H1 (cell line): ENCODE measurements at regions not wholly inside any gene's neighbourhood (a gene's known extent, or its start where the extent isn't known, plus 50 kb on each side); places are given as distances from the start of the nearest gene placed in this dataset.

Source experiments
- CTCF ChIA-PET: fragments of 300-600 bp; sonication (Branson Sonifier 250); formaldehyde crosslinking; loops from one replicate; lab custom pipeline; 2021; ENCODE audit not compliant: partially characterized antibody; lab: Charles Lee
- POLR2A ChIA-PET: fragments of 300-600 bp; sonication (Branson Sonifier 250); formaldehyde crosslinking; loops from one replicate; lab custom pipeline; 2021; ENCODE audit warnings: inconsistent platforms; ENCODE audit not compliant: partially characterized antibody; lab: Charles Lee
- DNase-seq, 2 experiments: peaks; one replicate each; pipeline versions ENCODE4 v3.0.0 to v3.0.0-alpha.2; 2010 to 2022; ENCODE audit warnings: low spot score in 2 of 2, low read depth in 1 of 2, mixed read lengths in 1 of 2
- FAIRE-seq: peaks from 2 replicates; lab custom pipeline; 2011; peaks lifted over from hg19 to GRCh38; lab: Jason Lieb, UNC
- H2AFZ ChIP-seq: 2 replicates; pipeline ENCODE4 v1.8.1; 2012; ENCODE audit warnings: low read length, inconsistent platforms
- H2AK5ac ChIP-seq: 2 replicates; pipeline ENCODE4 v1.6.1; 2013; ENCODE audit warnings: low read depth, low read length
- H2BK120ac ChIP-seq: replicated peaks from 2 replicates; pipeline ENCODE3; 2013; ENCODE audit warnings: low read depth, low read length, inconsistent platforms
- H2BK12ac ChIP-seq: 2 replicates; pipeline ENCODE4 v1.6.1; 2013; ENCODE audit warnings: low read depth, low read length
- H2BK15ac ChIP-seq: 2 replicates; pipeline ENCODE4 v1.6.1; 2013; ENCODE audit warnings: low read length
- H2BK20ac ChIP-seq: 2 replicates; pipeline ENCODE4 v1.6.1; 2013; ENCODE audit warnings: low read length
- H2BK5ac ChIP-seq: 2 replicates; pipeline ENCODE4 v1.6.1; 2013; ENCODE audit warnings: low read depth, low read length
- H3K14ac ChIP-seq: 2 replicates; pipeline ENCODE4 v1.6.1; 2013; ENCODE audit warnings: inconsistent platforms; ENCODE audit not compliant: insufficient read length
- H3K18ac ChIP-seq: 2 replicates; pipeline ENCODE4 v1.6.1; 2013; ENCODE audit warnings: low read length; ENCODE audit errors: extremely low read depth
- H3K23ac ChIP-seq: 2 replicates; pipeline ENCODE4 v1.6.1; 2013; ENCODE audit warnings: inconsistent platforms; ENCODE audit not compliant: insufficient read length
- H3K23me2 ChIP-seq: 2 replicates; pipeline ENCODE4 v1.6.1; 2013; ENCODE audit warnings: low read depth, low read length
- H3K27ac ChIP-seq: 2 replicates; pipeline ENCODE4 v1.6.1; 2011; ENCODE audit warnings: low read depth, low read length, inconsistent platforms
- H3K27me3 ChIP-seq, 4 experiments: replicated peaks in 1 of 4; 1 replicate in 1 of 4; 2 replicates in 3 of 4; pipeline versions ENCODE4 v1.6.1 to v1.8.1; 2011 to 2013; ENCODE audit warnings: low read length in 3 of 4, mild to moderate bottlenecking in 3 of 4, inconsistent platforms in 2 of 4, mixed read lengths in 2 of 4, moderate library complexity in 1 of 4; ENCODE audit not compliant: control insufficient read depth in 3 of 4, insufficient read depth in 3 of 4; ENCODE audit errors: extremely low read depth in 1 of 4
- H3K36me3 ChIP-seq, 4 experiments: 2 replicates each; pipeline versions ENCODE4 v1.6.1 to v1.8.1; 2011 to 2013; ENCODE audit warnings: mild to moderate bottlenecking in 4 of 4, low read length in 3 of 4, moderate library complexity in 2 of 4, control low read depth in 1 of 4, inconsistent platforms in 1 of 4; ENCODE audit not compliant: insufficient read depth in 4 of 4, control insufficient read depth in 2 of 4
- H3K4ac ChIP-seq: replicated peaks from 2 replicates; pipeline ENCODE3; 2013; ENCODE audit warnings: low read length, low read depth, mixed read lengths, inconsistent platforms; ENCODE audit not compliant: insufficient read length
- H3K4me1 ChIP-seq, 4 experiments: replicated peaks in 1 of 4; 1 replicate in 1 of 4; 2 replicates in 3 of 4; pipeline versions ENCODE4 v1.6.1 to v1.8.1; 2011 to 2013; ENCODE audit warnings: low read length in 3 of 4, inconsistent platforms in 2 of 4, mixed read lengths in 1 of 4; ENCODE audit not compliant: insufficient read depth in 4 of 4, control insufficient read depth in 3 of 4
- H3K4me2 ChIP-seq, 2 experiments: 2 replicates each; pipeline versions ENCODE4 v1.6.1 to v1.8.1; 2011 to 2013; ENCODE audit warnings: low read depth in 2 of 2, low read length in 2 of 2, control low read depth in 1 of 2, inconsistent platforms in 1 of 2, mild to moderate bottlenecking in 1 of 2; ENCODE audit not compliant: insufficient read depth in 1 of 2
- H3K4me3 ChIP-seq, 4 experiments: fragments of 200-600, 300-600 bp in 1 of 4; sonication (generic), shearing (Covaris generic), sonication (Bioruptor Twin) in 1 of 4; 2 replicates each; pipeline versions ENCODE4 v1.5.1 to v1.8.1; 2011 to 2016; ENCODE audit warnings: low read length in 4 of 4, low read depth in 3 of 4, control low read depth in 2 of 4, inconsistent platforms in 2 of 4, mild to moderate bottlenecking in 2 of 4, mixed read lengths in 1 of 4, moderate library complexity in 1 of 4; ENCODE audit not compliant: insufficient read depth in 2 of 4; ENCODE audit errors: extremely low read depth in 1 of 4
- H3K56ac ChIP-seq: replicated peaks from 2 replicates; pipeline ENCODE3; 2013; ENCODE audit warnings: low read depth, mild to moderate bottlenecking, mixed read lengths, low read length, inconsistent platforms; ENCODE audit not compliant: insufficient read length
- H3K79me1 ChIP-seq: 2 replicates; pipeline ENCODE4 v1.6.1; 2013; ENCODE audit warnings: low read depth, low read length, control low read depth
- H3K79me2 ChIP-seq, 2 experiments: 2 replicates each; pipeline versions ENCODE4 v1.6.1 to v1.8.1; 2012 to 2013; ENCODE audit warnings: low read length in 2 of 2, mild to moderate bottlenecking in 2 of 2, inconsistent platforms in 1 of 2; ENCODE audit not compliant: insufficient read depth in 2 of 2, control insufficient read depth in 1 of 2
- H3K9ac ChIP-seq, 4 experiments: replicated peaks in 1 of 4; 1 replicate in 1 of 4; 2 replicates in 3 of 4; pipeline versions ENCODE4 v1.6.1 to v1.8.1; 2011 to 2013; ENCODE audit warnings: low read depth in 3 of 4, low read length in 3 of 4, control low read depth in 2 of 4, mild to moderate bottlenecking in 2 of 4, moderate library complexity in 2 of 4, inconsistent platforms in 1 of 4; ENCODE audit errors: extremely low read depth in 1 of 4
- H3K9me3 ChIP-seq, 2 experiments: 2 replicates each; pipeline versions ENCODE4 v1.6.1 to v1.8.1; 2012 to 2013; ENCODE audit warnings: mild to moderate bottlenecking in 2 of 2, moderate library complexity in 2 of 2, control low read depth in 1 of 2, inconsistent platforms in 1 of 2, low read depth in 1 of 2, low read length in 1 of 2, mixed read lengths in 1 of 2; ENCODE audit not compliant: insufficient read depth in 2 of 2
- H4K20me1 ChIP-seq, 2 experiments: replicated peaks in 1 of 2; 2 replicates each; pipeline versions ENCODE3 to v1.8.1; 2011 to 2013; ENCODE audit warnings: inconsistent platforms in 2 of 2, low read length in 2 of 2, mild to moderate bottlenecking in 1 of 2; ENCODE audit not compliant: insufficient read depth in 2 of 2, control insufficient read depth in 1 of 2
- H4K5ac ChIP-seq: 2 replicates; pipeline ENCODE4 v1.6.1; 2013; ENCODE audit warnings: low read length, low read depth, mixed read lengths, inconsistent platforms; ENCODE audit not compliant: insufficient read length
- H4K8ac ChIP-seq: 2 replicates; pipeline ENCODE4 v1.8.0; 2013; ENCODE audit warnings: mild to moderate bottlenecking, moderate library complexity, low read length, inconsistent platforms; ENCODE audit not compliant: insufficient read depth; ENCODE audit errors: extremely low read depth
- H4K91ac ChIP-seq: replicated peaks from 2 replicates; pipeline ENCODE3; 2013; ENCODE audit warnings: low read length, mixed read lengths, inconsistent platforms; ENCODE audit not compliant: insufficient read length
- EGR1 ChIP-seq: IDR thresholded peaks from 2 replicates; pipeline ENCODE4 v1.6.1; 2011; ENCODE audit warnings: low read depth, low read length, borderline replicate concordance
- EP300 ChIP-seq, 2 experiments: IDR thresholded peaks; 1 replicate in 1 of 2; 2 replicates in 1 of 2; pipeline ENCODE4 v1.6.1; 2011 to 2012; ENCODE audit warnings: low read depth in 2 of 2, low read length in 2 of 2, mild to moderate bottlenecking in 2 of 2, borderline replicate concordance in 1 of 2, inconsistent platforms in 1 of 2, moderate library complexity in 1 of 2
- HDAC2 ChIP-seq, 2 experiments: fragments of 300-600 bp in 1 of 2; sonication (generic) in 1 of 2; IDR thresholded peaks; 2 replicates each; pipeline ENCODE4 v1.6.1; 2011 to 2012; ENCODE audit warnings: low read depth in 2 of 2, low read length in 2 of 2, mild to moderate bottlenecking in 2 of 2, moderate library complexity in 2 of 2, borderline replicate concordance in 1 of 2, inconsistent platforms in 1 of 2
- KDM4A ChIP-seq: IDR thresholded peaks from one replicate; pipeline ENCODE4 v1.7.1; 2012; ENCODE audit warnings: low read depth, mild to moderate bottlenecking, moderate library complexity, low read length, inconsistent platforms; ENCODE audit not compliant: severe bottlenecking
- POU5F1 ChIP-seq: IDR thresholded peaks from 2 replicates; pipeline ENCODE4 v1.6.1; 2011; ENCODE audit warnings: low read depth, mild to moderate bottlenecking, low read length, moderate library complexity
- RXRA ChIP-seq: IDR thresholded peaks from 2 replicates; pipeline ENCODE4 v1.6.1; 2011; ENCODE audit warnings: low read depth, mild to moderate bottlenecking, low read length, moderate library complexity; ENCODE audit not compliant: insufficient read depth
- SIX5 ChIP-seq: IDR thresholded peaks from 2 replicates; pipeline ENCODE4 v1.6.1; 2011; ENCODE audit warnings: mild to moderate bottlenecking, low read depth, low read length
- WGBS, 2 experiments: shearing (Covaris generic) in 1 of 2; methylation state at CpG; one replicate each; pipeline versions ENCODE4 v1.1.6 to v1.1.7; 2013 to 2015; ENCODE audit warnings: low lambda C conversion rate in 2 of 2, mixed read lengths in 2 of 2, inconsistent platforms in 1 of 2, low coverage in 1 of 2, missing lambda C conversion rate in 1 of 2; ENCODE audit not compliant: insufficient replicate concordance in 2 of 2, insufficient coverage in 1 of 2, insufficient read length in 1 of 2; ENCODE audit errors: extremely low coverage in 1 of 2, missing lambda C conversion rate in 1 of 2; 5-methylcytosine and 5-hydroxymethylcytosine counted together
- TF ChIP-seq, protein P1 (sequence below): IDR thresholded peaks from 2 replicates; pipeline ENCODE4 v1.6.1; 2011; ENCODE audit warnings: low read length, improper control_type of control experiment
- TF ChIP-seq, protein P2 (sequence below): IDR thresholded peaks from 2 replicates; pipeline ENCODE4 v1.6.1; 2012; ENCODE audit warnings: low read length, inconsistent platforms

GRCh38 chr22:48037618-48038017 lies 1275.2 kb downstream of the TBC1D22A start:
- Histone ChIP-seq H4K20me1 (peaks cover 0 to 3% of the 10 kb centered on the region in 2 experiments), H4K5ac (no peak overlapping the region), H2BK120ac (no peak overlapping the region), H3K4me2 (no peak overlapping the region), H4K91ac (no peak overlapping the region), H4K8ac (no peak overlapping the region), H3K14ac (no peak overlapping the region), H3K4ac (no peak overlapping the region), H2AFZ (no peak overlapping the region), H2AK5ac (no peak overlapping the region), H2BK15ac (no peak overlapping the region), H3K27ac (no peak overlapping the region), H3K79me1 (no peaks in the 10 kb centered on the region), H3K79me2 (no peaks in the 10 kb centered on the region), H2BK5ac (no peak overlapping the region), H2BK20ac (no peak overlapping the region), H3K4me1 (0 out of 7 replicates have a peak, but pooled peaks cover 0 to 2% (median 0%) of the 10 kb centered on the region in 4 experiments), H3K56ac (no peak overlapping the region), H3K18ac (no peak overlapping the region), H3K36me3 (no peaks in the 10 kb centered on the region), H3K27me3 (no peaks in the 10 kb centered on the region; a peak in 1 of 7 replicates), H2BK12ac (no peak overlapping the region; the same call in 1 of the 2 replicates), H3K23me2 (peaks cover 2% of the 10 kb centered on the region; the same call in 1 of the 2 replicates), H3K9me3 (no peaks in the 10 kb centered on the region), H3K4me3 (no peak overlapping the region), H3K9ac (no peak overlapping the region), H3K23ac (no peak overlapping the region)
- TF ChIP-seq POU5F1, result no peak
- no peak for TF ChIP-seq SIX5
- no peak for TF ChIP-seq KDM4A
- no peak for TF ChIP-seq EGR1
- TF ChIP-seq, protein P1, sequence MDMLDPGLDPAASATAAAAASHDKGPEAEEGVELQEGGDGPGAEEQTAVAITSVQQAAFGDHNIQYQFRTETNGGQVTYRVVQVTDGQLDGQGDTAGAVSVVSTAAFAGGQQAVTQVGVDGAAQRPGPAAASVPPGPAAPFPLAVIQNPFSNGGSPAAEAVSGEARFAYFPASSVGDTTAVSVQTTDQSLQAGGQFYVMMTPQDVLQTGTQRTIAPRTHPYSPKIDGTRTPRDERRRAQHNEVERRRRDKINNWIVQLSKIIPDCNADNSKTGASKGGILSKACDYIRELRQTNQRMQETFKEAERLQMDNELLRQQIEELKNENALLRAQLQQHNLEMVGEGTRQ, result no peak
- TF ChIP-seq RXRA, result no peak
- no peak for TF ChIP-seq HDAC2 (IDR thresholded peaks at IDR 0.05; ENCODE audit: borderline replicate concordance in 1 of 2, low read depth in 2 of 2, low read length in 2 of 2)
- no peak for TF ChIP-seq EP300 (IDR thresholded peaks at IDR 0.05; ENCODE audit: borderline replicate concordance in 1 of 2, low read depth in 2 of 2, low read length in 2 of 2)
- TF ChIP-seq, protein P2, sequence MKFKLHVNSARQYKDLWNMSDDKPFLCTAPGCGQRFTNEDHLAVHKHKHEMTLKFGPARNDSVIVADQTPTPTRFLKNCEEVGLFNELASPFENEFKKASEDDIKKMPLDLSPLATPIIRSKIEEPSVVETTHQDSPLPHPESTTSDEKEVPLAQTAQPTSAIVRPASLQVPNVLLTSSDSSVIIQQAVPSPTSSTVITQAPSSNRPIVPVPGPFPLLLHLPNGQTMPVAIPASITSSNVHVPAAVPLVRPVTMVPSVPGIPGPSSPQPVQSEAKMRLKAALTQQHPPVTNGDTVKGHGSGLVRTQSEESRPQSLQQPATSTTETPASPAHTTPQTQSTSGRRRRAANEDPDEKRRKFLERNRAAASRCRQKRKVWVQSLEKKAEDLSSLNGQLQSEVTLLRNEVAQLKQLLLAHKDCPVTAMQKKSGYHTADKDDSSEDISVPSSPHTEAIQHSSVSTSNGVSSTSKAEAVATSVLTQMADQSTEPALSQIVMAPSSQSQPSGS, result no peak
- WGBS, 2 experiments, result 78% methylated on average over 4 of the region's 4 CpGs; no CpG with 5 or more reads in 1 of the 2 experiments
- FAIRE-seq (no peak), DNase-seq (no peak)
- POLR2A ChIA-PET, result no interaction called here
- CTCF ChIA-PET, result interaction anchor here (1.3 kb wide), 1 partner anchor 9 kb away, joined by 3 read pairs; no protein-coding TSS in a partner anchor
